GM12872 (cell line): ENCODE measurements at regions not wholly inside any gene's neighbourhood (a gene's known extent, or its start where the extent isn't known, plus 50 kb on each side); places are given as distances from the start of the nearest gene placed in this dataset.
A peak's percentile ranks its signal among the peaks of the same experiment; 100 is the strongest.

ENCODE experiments used
- TF ChIP-seq, protein P1 (sequence below): IDR thresholded peaks from 3 replicates; pipeline ENCODE4 v1.5.1; 2011; ENCODE audit warnings: low read depth, mild to moderate bottlenecking, low read length, moderate library complexity; ENCODE audit not compliant: insufficient read depth

DNA sequence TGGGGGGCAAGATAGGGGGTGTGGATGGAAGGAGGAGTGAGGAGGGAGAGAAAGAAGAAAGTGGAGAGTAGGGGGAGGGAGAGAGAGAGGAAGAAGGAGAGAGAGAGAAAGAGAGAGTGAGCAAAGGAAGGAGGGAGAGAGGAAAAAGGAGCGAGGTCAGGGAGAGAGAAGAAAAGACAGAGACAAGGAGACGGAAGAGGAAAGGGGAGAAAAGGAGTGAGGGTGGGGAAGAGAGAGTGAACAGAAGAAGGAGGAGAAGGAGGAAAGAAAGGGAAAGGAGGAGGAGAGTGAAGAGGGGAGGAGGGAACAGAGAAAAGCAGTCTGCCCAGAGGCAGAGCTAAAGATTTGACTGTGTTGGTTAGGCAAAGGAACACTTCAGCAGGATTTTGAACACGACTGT, 181.6 kb downstream of the MID1IP1 start:
- TF ChIP-seq, protein P1, sequence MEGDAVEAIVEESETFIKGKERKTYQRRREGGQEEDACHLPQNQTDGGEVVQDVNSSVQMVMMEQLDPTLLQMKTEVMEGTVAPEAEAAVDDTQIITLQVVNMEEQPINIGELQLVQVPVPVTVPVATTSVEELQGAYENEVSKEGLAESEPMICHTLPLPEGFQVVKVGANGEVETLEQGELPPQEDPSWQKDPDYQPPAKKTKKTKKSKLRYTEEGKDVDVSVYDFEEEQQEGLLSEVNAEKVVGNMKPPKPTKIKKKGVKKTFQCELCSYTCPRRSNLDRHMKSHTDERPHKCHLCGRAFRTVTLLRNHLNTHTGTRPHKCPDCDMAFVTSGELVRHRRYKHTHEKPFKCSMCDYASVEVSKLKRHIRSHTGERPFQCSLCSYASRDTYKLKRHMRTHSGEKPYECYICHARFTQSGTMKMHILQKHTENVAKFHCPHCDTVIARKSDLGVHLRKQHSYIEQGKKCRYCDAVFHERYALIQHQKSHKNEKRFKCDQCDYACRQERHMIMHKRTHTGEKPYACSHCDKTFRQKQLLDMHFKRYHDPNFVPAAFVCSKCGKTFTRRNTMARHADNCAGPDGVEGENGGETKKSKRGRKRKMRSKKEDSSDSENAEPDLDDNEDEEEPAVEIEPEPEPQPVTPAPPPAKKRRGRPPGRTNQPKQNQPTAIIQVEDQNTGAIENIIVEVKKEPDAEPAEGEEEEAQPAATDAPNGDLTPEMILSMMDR, result no peak

DNA sequence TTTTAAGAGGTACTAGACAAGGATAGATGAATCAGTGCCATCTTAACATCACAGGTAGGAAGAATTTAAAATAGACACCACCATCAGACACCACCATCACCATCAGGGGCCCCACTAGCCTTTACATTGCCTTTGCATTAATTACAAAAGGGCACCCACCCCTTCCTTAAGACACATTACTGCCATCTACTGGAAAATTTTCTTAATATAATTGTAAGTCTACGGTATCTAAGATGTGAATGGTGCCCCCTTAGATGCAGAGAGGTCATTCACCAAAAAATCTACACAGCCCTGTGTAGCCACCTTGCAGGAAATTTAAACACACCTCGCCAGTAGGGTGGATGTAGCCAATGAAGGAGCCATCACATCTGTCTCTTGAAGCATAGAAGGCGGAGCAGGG, 184.1 kb downstream of the MID1IP1 start:
- TF ChIP-seq, protein P1, result 0 out of 3 replicates have a peak, but pooled peaks have one; percentile 15

DNA sequence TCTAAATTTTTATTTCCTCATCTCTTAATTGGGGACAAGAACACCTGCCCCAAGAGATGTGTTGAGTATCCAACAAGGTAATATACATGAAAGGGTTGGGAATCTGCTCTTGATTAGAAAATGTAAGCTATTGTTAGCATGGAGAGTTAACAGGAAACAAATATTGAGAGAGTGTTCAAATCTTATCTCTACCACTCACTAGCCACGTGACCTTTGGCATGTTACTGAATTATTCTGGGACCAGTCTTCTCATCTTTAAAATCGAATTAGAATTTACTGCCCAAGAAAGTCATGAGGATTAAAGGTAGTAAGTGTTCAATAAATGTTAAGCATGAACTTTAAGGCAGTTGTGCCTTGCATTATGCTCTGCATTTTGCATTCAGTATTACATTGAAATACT, 184.7 kb downstream of the MID1IP1 start:
- TF ChIP-seq, protein P1, result no peak

DNA sequence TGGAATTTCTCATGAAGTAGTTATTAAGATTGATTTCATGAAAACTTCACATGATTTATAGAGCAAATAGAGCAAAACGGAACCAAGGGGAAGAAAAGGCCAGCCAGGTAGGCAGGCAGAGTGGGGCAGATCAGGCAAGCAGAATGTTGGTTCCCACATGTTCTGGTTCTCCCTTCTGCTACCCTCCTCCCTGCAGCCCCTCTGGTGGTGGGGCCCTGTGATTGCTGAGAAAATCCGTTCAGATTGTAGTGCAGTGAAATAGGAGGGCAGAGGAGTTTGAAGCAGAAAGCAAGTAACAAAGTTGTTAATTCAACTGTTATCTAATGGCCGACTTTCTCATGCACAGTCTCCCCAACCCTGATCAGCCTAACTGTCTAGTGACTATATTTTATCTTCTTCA, 185.3 kb downstream of the MID1IP1 start:
- TF ChIP-seq, protein P1, result peak; percentile 28; the same call in 1 of the 3 replicates

DNA sequence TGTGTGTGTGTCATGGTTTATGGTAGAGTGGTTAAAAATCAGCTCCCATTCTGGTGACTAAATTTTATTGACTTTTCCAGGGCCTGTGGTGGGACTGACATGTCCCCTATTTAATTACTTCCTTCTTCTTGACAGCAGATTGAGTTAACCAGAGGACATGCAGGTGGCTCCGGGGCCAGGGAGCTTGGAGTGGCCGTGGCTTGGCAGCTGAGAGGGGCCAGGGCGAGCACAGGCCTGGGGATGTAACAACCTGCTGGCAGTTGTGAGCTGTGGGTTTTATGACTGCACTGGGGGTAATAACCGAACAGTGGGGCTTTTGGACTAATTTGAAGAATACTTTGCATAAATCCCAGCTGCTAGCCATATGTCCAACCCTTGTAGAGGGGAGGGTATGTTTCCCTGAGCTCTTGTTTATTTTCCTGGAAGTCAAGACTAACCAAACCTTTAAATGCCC, 186.0 kb downstream of the MID1IP1 start:
- TF ChIP-seq, protein P1, result no peak

DNA sequence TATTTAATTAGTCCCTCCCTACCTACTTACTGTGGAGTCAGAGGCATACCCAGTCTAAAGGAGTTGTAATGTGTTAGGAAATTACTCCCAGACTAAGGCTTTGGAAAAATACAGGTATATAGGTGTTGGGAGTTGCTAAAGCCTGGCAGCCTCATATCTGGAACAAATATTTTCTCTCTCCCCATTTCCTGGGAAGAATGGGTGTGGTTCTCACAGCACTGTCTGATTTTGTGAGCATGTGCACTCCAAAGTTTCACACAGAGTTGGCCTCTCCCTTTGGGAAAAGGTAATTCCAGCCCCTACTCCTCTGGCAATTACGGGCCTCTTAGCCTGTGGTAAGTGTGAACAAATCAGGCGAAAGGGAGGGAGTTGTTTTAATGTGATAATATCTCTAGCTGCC, 187.0 kb downstream of the MID1IP1 start:
- TF ChIP-seq, protein P1, result no peak

DNA sequence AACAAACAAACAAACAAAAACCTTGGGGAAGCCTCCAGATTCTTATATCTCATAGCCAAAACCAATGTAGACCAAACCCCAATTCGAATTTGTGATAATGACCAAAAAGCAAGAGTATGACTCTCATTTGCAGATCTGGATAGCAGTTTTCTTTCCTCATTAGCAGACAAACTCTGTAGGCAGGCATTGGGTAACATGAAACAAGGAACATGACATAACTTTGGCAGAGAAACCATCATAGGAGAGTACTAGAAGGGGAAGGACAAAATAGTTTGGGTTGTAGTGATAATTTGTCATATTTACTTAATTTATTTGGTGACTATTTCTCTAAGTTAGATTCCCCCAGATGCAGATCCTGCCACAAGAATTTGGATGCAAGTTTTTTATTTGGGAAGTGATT, 187.8 kb downstream of the MID1IP1 start:
- TF ChIP-seq, protein P1, result no peak
